ENCODE measurements at regions not wholly inside any gene's neighbourhood (a gene's known extent, or its start where the extent isn't known, plus 50 kb on each side); places are given as distances from the start of the nearest gene placed in this dataset.

- TF ChIP-seq, protein P1, sequence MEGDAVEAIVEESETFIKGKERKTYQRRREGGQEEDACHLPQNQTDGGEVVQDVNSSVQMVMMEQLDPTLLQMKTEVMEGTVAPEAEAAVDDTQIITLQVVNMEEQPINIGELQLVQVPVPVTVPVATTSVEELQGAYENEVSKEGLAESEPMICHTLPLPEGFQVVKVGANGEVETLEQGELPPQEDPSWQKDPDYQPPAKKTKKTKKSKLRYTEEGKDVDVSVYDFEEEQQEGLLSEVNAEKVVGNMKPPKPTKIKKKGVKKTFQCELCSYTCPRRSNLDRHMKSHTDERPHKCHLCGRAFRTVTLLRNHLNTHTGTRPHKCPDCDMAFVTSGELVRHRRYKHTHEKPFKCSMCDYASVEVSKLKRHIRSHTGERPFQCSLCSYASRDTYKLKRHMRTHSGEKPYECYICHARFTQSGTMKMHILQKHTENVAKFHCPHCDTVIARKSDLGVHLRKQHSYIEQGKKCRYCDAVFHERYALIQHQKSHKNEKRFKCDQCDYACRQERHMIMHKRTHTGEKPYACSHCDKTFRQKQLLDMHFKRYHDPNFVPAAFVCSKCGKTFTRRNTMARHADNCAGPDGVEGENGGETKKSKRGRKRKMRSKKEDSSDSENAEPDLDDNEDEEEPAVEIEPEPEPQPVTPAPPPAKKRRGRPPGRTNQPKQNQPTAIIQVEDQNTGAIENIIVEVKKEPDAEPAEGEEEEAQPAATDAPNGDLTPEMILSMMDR (IDR thresholded peaks at IDR 0.05): no peak
- no peak for TF ChIP-seq POLR2A (IDR thresholded peaks at IDR 0.05)
These were observed 130.2 kb upstream of the FAM9B start for GRCh38 chrX:9164086-9164485.

Measured in body of pancreas (tissue), 4 donors.